ENCODE measurements at regions not wholly inside any gene's neighbourhood (a gene's known extent, or its start where the extent isn't known, plus 50 kb on each side); places are given as distances from the start of the nearest gene placed in this dataset.
"Not testable (repeated sequence)": the region's sequence is repeated elsewhere in the genome, so short reads cannot be mapped to it uniquely, and the experiment has no call there.

GRCh38 chr16:63922560-63922959 is 1199.3 kb downstream of the CDH11 start:
- no peak for DNase-seq (ENCODE audit: low spot score)

- DNase-seq (ENCODE audit: low spot score) = no peak
Measured at GRCh38 chr16:63921737-63922295, 1200.0 kb downstream of the CDH11 start.

- no peak for DNase-seq (ENCODE audit: low spot score)
Measured at GRCh38 chr16:63913290-63913689, 1208.6 kb downstream of the CDH11 start.

- DNase-seq (ENCODE audit: low spot score) = no peak
Measured at GRCh38 chr16:63907251-63907650, 1214.6 kb downstream of the CDH11 start.

DNA sequence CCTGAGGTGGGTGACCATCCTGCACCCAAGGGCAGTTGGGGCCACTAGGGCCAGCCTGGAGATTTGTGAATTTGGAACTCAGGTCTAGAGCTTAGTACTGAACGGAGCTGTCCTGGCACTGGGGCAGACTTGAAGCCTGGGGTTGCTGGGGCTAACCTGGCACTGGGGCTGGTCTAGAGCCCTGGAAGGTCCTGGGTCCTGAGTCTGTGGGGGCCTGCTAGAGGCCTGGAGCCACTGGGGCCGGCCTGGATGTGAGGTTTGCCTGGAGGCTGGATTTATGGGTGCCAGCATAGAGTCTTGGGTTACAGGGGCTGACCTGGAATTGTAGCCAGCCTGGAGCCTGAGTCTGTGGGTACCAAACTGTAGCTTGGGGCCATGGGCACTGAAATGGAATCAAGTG is 1216.9 kb downstream of the CDH11 start:
- DNase-seq (ENCODE audit: low spot score) = no peak

- no peak for DNase-seq (ENCODE audit: low spot score)
Measured at GRCh38 chr16:63904182-63904581, 1217.7 kb downstream of the CDH11 start.

GRCh38 chr16:63896383-63897109 is 1225.3 kb downstream of the CDH11 start:
- no peak for DNase-seq (ENCODE audit: low spot score)

- DNase-seq (ENCODE audit: low spot score) = no peak
Measured at GRCh38 chr16:63890723-63891122, 1231.1 kb downstream of the CDH11 start.

GRCh38 chr16:63890081-63890480 is 1231.8 kb downstream of the CDH11 start:
- DNase-seq (ENCODE audit: low spot score) = no peak

- no peak for DNase-seq (ENCODE audit: low spot score)
Measured at GRCh38 chr16:63883091-63883490, 1238.8 kb downstream of the CDH11 start.

DNA sequence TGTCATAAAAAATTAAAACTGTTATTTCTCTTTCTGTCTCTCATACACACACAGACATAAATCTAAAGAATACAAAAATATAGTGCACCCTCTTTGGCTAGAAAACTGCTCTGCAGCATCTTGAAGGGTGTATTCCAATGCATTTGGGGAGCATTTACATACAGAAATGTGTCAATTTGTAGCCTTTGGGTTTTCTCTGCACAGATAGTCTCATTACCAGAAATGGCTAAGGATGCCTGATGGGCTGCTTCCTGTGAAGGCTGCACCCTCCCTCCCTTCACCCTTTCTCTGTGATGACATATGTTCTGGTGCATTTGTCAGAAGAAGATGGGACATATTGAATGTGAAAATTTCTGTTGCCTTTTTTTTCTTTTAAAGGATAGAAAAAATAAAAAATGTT is 1239.3 kb downstream of the CDH11 start:
- DNase-seq (ENCODE audit: low spot score) = no peak

DNA sequence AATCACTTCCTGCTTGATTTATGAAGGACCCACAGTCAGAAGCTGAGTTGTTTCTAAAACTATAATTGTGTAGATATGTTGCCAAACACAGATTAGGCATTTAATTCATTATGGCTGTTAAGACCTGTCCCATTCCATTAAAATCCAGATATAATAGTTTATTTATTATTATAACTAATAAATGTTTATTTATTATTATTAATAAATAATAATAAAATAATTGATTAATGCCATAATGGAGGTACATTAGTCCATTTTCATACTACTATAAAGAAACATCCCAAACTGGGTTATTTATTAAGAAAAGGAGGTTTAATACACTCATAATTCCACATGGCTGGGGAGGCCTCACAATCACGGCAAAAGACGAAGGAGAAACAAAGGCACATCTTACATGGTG is 1240.9 kb downstream of the CDH11 start:
- DNase-seq (ENCODE audit: low spot score) = no peak

GRCh38 chr16:63877401-63877800 is 1244.5 kb downstream of the CDH11 start:
- DNase-seq (ENCODE audit: low spot score) = no peak

DNA sequence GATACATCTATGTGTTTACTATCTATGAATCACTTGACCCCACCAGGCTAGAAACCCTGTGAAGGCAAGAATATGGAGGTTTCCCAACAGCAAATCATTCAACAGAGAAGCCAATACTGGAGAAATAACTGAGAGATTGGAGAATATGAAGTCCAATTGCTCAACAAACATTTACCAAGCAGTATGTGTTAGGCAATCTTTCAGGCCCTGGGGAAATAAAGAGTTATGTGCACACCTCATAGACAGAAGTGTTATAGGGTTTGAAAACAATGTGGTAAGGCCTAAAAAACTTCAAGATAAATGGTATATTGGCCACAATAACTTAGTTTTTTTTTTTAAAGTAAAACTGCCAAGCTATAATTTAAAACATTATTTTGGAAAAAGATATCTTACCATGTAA is 1245.8 kb downstream of the CDH11 start:
- no peak for DNase-seq (ENCODE audit: low spot score)

GRCh38 chr16:63860700-63861099 is 1261.2 kb downstream of the CDH11 start:
- not testable (repeated sequence) for DNase-seq (ENCODE audit: low spot score)

DNA sequence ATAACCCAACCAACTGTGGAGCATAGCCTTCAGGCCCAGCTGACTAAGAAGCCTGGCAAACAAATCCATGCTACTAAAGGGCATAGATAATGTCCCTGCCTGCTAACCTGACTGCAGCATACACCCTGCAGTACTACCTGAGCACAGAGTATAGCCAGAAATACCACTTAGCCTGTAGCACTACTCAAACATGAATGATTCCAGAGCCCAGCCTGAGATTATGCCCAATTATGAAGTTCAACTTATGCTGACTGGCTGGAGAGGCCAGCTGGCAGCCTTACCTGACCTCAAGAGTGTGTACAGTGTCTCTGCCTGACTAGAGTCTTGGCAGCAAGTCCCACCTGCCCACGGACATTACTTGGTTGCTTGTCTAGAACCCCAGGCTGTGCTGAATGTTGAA is 1265.3 kb downstream of the CDH11 start:
- DNase-seq (ENCODE audit: low spot score) = no peak

DNA sequence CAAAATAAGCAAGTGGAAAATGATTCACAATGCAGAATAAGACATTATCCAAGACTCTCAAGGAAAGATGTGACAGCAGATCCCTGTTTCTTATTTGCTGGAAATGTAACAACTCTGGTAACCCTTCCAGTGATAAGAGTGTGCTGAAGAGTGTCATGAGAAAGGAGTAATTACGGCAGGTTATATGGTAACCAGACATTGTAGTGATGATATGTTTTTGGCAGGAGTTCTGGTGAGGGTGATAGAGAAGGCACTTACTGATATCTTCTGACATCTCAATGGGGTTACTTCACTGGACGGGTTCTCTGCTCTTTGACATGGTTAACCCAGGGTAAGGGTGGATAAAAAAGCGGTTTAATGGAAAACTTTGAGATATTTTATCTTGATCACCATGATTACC is 1270.9 kb downstream of the CDH11 start:
- no peak for DNase-seq (ENCODE audit: low spot score)

GRCh38 chr16:63841271-63841670 is 1280.6 kb downstream of the CDH11 start:
- no peak for DNase-seq (ENCODE audit: low spot score)

GRCh38 chr16:63830061-63830460 is 1291.8 kb downstream of the CDH11 start:
- DNase-seq (ENCODE audit: low spot score) = no peak

DNA sequence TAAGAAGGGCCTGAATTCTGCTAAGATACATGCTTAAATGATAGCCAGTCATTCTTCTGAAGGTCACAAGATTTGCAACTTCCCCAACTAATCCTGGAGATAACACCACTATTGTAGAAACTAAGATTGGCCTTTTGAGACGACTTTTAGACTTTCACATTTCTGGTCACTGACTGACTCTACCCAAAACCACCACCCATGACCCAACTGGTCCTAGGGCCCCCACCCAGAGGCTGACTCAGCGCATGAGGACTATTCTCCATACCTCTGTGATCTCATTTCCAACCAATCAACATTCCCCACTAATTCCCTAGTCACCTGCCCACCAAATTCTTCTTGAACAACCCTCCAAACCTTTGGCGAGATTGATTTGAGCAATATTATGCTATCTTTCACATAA is 1299.0 kb downstream of the CDH11 start:
- no peak for DNase-seq (ENCODE audit: low spot score)

DNA sequence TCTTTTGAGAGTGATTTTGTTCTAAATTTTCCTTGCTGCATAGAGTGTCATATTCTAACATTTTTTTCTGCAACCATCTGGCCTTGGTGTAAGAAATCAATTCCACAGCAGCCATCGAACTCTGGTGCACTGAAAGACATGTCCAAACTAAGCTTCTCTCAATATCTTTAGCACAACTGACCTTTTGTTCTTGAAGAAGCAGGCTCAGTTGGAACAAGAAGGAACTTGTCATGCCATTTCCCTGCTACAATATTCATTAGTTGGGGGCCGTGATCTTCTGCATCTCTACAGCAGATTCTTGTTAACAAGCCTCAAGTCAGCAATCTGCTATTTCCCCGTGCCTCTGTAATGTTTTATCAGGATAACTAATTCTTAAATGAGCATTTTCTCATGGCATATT is 1305.6 kb downstream of the CDH11 start:
- no peak for DNase-seq (ENCODE audit: low spot score)

GRCh38 chr16:63813862-63814261 is 1308.0 kb downstream of the CDH11 start:
- DNase-seq (ENCODE audit: low spot score) = no peak

- DNase-seq (ENCODE audit: low spot score) = no peak
Measured at GRCh38 chr16:63808730-63809129, 1313.1 kb downstream of the CDH11 start.

All from hematopoietic multipotent progenitor cell treated with erythropoietin and hydrocortisone succinate and interleukin-3 and kit ligand, for 17 days (in vitro differentiated cells).